OCI-LY3 (cell line): ENCODE measurements at regions not wholly inside any gene's neighbourhood (a gene's known extent, or its start where the extent isn't known, plus 50 kb on each side); places are given as distances from the start of the nearest gene placed in this dataset.

Experiments
- H2AFZ ChIP-seq: fragments of 200-600, 300-600 bp; shearing (Covaris generic); 2 replicates; pipeline ENCODE4 v1.6.0; 2014; ENCODE audit warnings: antibody characterized with exemption, low read depth, low read length
- H3K27ac ChIP-seq: fragments of 200-600, 300-600 bp; sonication (generic); 2 replicates; pipeline ENCODE4 v1.5.1; 2014; ENCODE audit warnings: mild to moderate bottlenecking, low read length, moderate library complexity, mixed read lengths
- H3K27me3 ChIP-seq: fragments of 200-600, 300-600 bp; sonication (generic); 2 replicates; pipeline ENCODE4 v1.6.1; 2014; ENCODE audit warnings: low read depth, low read length, mixed read lengths
- H3K36me3 ChIP-seq: fragments of 200-600, 300-600 bp; sonication (generic); replicated peaks from 2 replicates; pipeline ENCODE3; 2014; ENCODE audit warnings: low read depth, low read length, mixed read lengths
- H3K4me1 ChIP-seq: fragments of 300-600, 200-600 bp; sonication (generic); 2 replicates; pipeline ENCODE4 v1.6.1; 2014; ENCODE audit warnings: low read length, mixed read lengths
- H3K4me2 ChIP-seq: fragments of 200-600, 300-600 bp; sonication (generic); 2 replicates; pipeline ENCODE4 v1.6.1; 2014; ENCODE audit warnings: low read length, mixed read lengths
- H3K4me3 ChIP-seq: fragments of 300-600, 200-600 bp; sonication (generic); 2 replicates; pipeline ENCODE4 v1.5.1; 2014; ENCODE audit warnings: antibody characterized with exemption, mild to moderate bottlenecking, low read length, moderate library complexity
- H3K79me2 ChIP-seq: fragments of 300-600, 200-600 bp; shearing (Covaris generic); 2 replicates; pipeline ENCODE4 v1.6.1; 2014; ENCODE audit warnings: mild to moderate bottlenecking, low read length, mixed read lengths
- H3K9ac ChIP-seq: fragments of 300-600, 200-600 bp; shearing (Covaris generic); 2 replicates; pipeline ENCODE4 v1.6.0; 2014; ENCODE audit warnings: mild to moderate bottlenecking, low read length, moderate library complexity
- H3K9me3 ChIP-seq: fragments of 200-600, 300-600 bp; shearing (Covaris generic); 2 replicates; pipeline ENCODE4 v1.6.1; 2014; ENCODE audit warnings: low read length, mixed read lengths; ENCODE audit not compliant: insufficient read depth
- H4K20me1 ChIP-seq: fragments of 200-600, 300-600 bp; sonication (generic); 2 replicates; pipeline ENCODE4 v1.6.1; 2016; ENCODE audit warnings: low read length, mixed read lengths; ENCODE audit not compliant: insufficient read depth
- CTCF ChIP-seq: fragments of 200-600, 300-600 bp; sonication (generic); IDR thresholded peaks from 2 replicates; pipeline ENCODE4 v1.5.1; 2014; ENCODE audit warnings: antibody characterized with exemption, low read length, low read depth
- EZH2phosphoT487 ChIP-seq: fragments of 200-600 bp; shearing (Covaris generic); IDR thresholded peaks from 2 replicates; pipeline ENCODE4 v1.6.1; 2018; ENCODE audit warnings: antibody characterized with exemption, mixed run types, low read depth

GRCh38 chr6:14455876-14456648 is 338.5 kb downstream of the CD83 start:
- H2AFZ ChIP-seq, result no peak overlapping the region
- H3K27me3 ChIP-seq, result no peaks in the 10 kb centered on the region
- no peak overlapping the region for H3K4me2 ChIP-seq
- TF ChIP-seq EZH2phosphoT487, result no peak
- TF ChIP-seq CTCF, result no peak
- no peaks in the 10 kb centered on the region for H4K20me1 ChIP-seq
- H3K9ac ChIP-seq, result no peak overlapping the region
- no peaks in the 10 kb centered on the region for H3K79me2 ChIP-seq
- H3K4me3 ChIP-seq, result no peak overlapping the region
- H3K4me1 ChIP-seq, result no peaks in the 10 kb centered on the region
- no peaks in the 10 kb centered on the region for H3K36me3 ChIP-seq
- no peak overlapping the region for H3K27ac ChIP-seq
- no peaks in the 10 kb centered on the region for H3K9me3 ChIP-seq

GRCh38 chr6:14456941-14457340 is 339.4 kb downstream of the CD83 start:
- H3K36me3 ChIP-seq, result no peaks in the 10 kb centered on the region
- no peaks in the 10 kb centered on the region for H3K4me1 ChIP-seq
- no peaks in the 10 kb centered on the region for H3K27me3 ChIP-seq
- H3K9me3 ChIP-seq, result no peaks in the 10 kb centered on the region
- no peak for TF ChIP-seq CTCF
- no peak for TF ChIP-seq EZH2phosphoT487
- no peak overlapping the region for H3K27ac ChIP-seq
- no peak overlapping the region for H3K9ac ChIP-seq
- no peaks in the 10 kb centered on the region for H3K79me2 ChIP-seq
- H2AFZ ChIP-seq, result no peak overlapping the region
- no peak overlapping the region for H3K4me3 ChIP-seq
- no peaks in the 10 kb centered on the region for H4K20me1 ChIP-seq
- H3K4me2 ChIP-seq, result no peak overlapping the region

GRCh38 chr6:14458669-14459266 is 341.2 kb downstream of the CD83 start:
- Histone ChIP-seq H3K4me3 (no peak overlapping the region), H3K36me3 (no peaks in the 10 kb centered on the region), H3K27ac (no peak overlapping the region), H3K4me1 (no peaks in the 10 kb centered on the region), H3K9me3 (no peaks in the 10 kb centered on the region), H2AFZ (no peak overlapping the region), H3K4me2 (no peak overlapping the region), H3K27me3 (no peaks in the 10 kb centered on the region), H3K9ac (no peak overlapping the region), H3K79me2 (no peaks in the 10 kb centered on the region), H4K20me1 (no peaks in the 10 kb centered on the region)
- TF ChIP-seq CTCF (no peak), EZH2phosphoT487 (no peak)

- H3K4me3 ChIP-seq, result no peak overlapping the region
- no peak overlapping the region for H3K9ac ChIP-seq
- no peak overlapping the region for H3K4me2 ChIP-seq
- no peaks in the 10 kb centered on the region for H3K36me3 ChIP-seq
- no peak overlapping the region for H2AFZ ChIP-seq
- H3K27ac ChIP-seq, result no peak overlapping the region
- no peaks in the 10 kb centered on the region for H3K4me1 ChIP-seq
- H3K9me3 ChIP-seq, result no peaks in the 10 kb centered on the region
- H3K27me3 ChIP-seq, result no peaks in the 10 kb centered on the region
- no peaks in the 10 kb centered on the region for H3K79me2 ChIP-seq
- no peak for TF ChIP-seq EZH2phosphoT487
- no peak for TF ChIP-seq CTCF
- H4K20me1 ChIP-seq, result no peaks in the 10 kb centered on the region
Observed at GRCh38 chr6:14459315-14459714, 341.7 kb downstream of the CD83 start.
